GM19452 (cell line): ENCODE measurements at regions not wholly inside any gene's neighbourhood (a gene's known extent, or its start where the extent isn't known, plus 50 kb on each side); places are given as distances from the start of the nearest gene placed in this dataset.
"Not testable (repeated sequence)": the region's sequence is repeated elsewhere in the genome, so short reads cannot be mapped to it uniquely, and the experiment has no call there.

Experiments
- ATAC-seq: cut with Tn5 transposase; IDR thresholded peaks from one replicate; pipeline ENCODE4 v1.9.1; 2021; ENCODE audit not compliant: unreplicated experiment

DNA sequence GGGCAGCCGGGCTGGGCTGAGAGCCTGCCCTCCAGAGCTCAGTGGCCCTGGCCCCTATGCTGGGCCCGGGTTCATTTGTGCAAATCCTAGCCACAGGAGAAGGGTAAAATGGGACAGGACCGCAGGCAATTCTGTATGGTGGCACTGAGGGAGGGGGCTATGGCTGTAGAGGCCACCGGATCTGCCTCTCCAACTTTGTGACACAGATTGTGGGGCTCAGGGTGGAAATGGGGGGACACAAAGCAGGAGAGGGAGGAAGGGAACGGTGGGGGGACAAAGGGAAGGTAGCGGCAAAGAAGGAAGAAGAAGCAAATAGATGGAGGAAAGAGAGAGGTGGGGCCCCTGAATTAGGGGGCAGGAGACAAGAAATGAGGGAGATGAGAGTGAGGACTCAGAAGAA is 201.1 kb downstream of the SMAD2 start:
- no peak for ATAC-seq

DNA sequence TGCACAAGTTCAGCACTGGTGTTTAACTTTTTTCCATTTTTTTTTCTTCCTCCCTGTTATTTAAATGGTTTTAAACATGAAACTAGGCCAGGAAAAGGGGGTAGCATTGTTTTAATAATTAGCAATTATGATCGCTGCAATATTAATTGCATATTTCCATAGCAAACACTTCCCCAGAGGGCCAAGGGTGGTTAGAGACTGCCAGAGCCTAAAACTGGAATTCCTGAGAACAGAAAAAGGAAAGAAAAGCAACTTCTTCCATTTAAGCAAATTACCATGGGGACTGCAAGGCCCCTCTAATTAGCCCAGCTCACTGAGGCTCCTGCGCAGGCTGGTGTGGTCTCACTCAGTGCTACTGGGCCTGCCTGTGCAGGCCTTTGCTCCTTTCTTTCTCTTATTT is 201.5 kb downstream of the SMAD2 start:
- no peak for ATAC-seq

DNA sequence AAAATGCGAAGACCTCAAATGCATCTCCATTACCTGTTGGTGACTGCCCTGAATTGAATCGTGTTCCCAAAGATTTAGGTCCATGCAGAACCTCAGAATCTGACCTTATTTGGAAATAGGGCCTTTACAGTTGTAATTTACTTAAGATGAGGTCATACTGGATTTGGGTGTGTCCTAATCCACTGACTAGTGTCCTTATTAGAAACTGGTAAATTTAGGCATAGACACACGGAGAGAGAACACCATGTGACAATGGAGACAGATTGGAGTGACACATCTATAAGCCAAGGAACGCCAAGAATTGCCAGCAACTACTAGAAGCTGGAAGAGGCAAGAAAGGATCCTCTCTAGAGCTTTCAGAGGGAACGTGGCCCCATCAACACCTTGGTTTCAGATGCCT is 203.1 kb downstream of the SMAD2 start:
- ATAC-seq = no peak

DNA sequence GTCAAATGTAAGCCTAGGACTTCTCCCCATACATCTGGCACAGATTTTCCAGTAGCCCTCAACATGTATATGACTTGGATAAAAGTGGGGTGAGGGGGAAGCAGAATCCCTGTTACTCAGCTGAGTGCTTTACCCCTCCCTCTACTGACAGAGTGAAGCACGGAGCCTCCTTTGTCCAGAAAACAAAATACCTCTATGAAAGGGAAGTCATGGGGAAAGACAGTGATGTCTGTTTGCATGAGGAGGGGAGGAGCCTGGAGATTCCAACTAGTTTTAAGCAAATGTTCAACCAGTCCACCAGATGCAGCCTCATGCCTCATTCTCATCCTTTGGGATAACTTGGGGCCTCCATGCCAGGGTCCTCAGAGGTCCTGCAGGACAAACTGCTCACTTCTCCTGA is 203.9 kb downstream of the SMAD2 start:
- ATAC-seq = no peak

DNA sequence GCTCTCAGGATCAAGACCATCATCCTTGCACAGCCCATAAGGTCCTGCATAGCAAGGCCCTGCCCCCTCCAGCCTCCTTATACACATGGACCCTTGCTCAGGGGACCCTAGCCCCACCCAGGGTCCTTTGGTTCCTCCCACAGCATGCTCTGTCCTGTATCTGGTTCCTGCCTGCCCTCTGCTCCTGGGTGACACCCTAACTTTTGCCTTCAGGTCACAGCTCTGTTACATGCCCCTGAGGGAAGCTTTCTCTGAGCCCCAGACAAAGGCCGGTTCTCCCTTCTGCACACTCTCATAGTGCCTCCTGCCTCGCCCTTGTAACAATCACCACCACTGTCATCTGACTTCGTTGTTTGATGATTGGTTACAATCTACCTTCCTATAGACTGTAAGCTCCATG is 204.8 kb downstream of the SMAD2 start:
- no peak for ATAC-seq

DNA sequence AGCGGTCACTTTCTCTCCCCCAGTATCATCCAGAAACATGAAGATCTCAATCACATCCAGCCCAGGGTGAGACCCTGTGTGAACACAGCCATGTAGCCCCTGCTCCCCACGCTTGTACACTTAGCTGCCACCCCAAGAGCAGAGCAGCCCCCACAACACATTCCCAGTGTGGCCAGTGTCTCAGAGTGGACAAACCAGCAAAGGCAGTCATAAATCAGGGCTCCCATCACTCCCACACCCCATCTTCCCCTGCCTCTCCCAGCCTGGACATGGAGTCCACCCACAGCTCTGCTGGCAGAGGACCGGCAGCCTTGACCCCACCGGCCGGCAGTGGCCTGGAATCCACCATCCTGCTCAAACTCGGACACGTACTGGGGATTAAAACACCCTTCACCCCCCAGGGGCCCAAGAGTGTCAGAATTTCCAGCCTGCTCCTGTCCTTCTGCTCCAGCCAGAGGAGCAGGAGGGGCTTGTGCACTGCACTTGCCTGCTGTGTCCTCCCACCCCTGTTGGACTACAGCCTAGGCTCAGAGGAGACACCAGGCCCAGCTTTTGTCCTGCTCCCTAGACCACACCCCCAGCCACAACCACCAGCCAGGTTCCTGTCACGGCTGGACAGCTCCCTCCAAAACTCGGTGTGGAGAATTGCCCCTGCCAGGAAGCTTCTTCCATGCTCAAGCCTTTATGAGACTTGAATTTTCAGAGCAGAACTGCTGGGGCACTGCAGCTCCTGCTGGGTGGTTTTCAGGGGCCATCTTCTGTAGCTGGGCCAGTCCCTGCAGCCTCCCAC is 206.1 kb downstream of the SMAD2 start:
- ATAC-seq = no peak

DNA sequence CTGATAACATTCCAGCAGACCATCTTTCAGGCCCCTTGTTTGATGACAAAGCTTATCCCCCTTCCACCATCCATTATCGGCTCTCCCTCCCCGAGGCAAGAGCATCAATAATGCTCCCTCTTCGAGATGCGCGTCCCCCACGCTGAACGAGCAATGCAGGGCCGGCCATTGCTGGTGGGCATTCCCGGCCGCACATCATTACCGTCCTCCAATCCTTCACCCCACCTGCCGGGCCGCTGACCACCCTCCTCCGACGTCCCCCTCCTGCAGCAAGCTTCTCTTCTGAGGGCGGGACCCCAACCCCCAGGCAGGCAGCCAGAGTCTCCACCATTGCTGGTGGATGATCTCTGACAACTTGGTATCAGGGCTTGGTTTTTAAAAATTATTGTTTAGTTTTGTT is 208.6 kb downstream of the SMAD2 start:
- ATAC-seq = no peak

DNA sequence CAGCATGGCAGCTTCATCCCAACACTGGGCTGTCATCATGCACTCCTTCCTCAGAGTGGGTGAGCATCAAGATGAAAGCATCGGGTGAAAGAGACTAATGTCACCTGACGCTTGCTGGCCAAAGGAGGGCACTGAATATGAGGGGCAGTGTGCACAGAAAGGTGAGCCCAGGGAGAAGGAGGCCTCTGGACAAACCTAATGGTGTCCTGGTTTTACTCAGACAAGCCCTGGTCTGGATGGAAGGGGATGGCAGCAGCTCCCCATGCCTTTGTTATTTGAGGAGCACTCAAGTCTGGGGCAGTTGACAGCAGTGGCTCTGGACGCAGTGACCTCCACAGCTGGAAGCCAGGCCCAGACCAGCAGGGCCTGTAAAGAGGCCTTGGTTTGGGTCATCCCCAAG is 209.7 kb downstream of the SMAD2 start:
- ATAC-seq = no peak

DNA sequence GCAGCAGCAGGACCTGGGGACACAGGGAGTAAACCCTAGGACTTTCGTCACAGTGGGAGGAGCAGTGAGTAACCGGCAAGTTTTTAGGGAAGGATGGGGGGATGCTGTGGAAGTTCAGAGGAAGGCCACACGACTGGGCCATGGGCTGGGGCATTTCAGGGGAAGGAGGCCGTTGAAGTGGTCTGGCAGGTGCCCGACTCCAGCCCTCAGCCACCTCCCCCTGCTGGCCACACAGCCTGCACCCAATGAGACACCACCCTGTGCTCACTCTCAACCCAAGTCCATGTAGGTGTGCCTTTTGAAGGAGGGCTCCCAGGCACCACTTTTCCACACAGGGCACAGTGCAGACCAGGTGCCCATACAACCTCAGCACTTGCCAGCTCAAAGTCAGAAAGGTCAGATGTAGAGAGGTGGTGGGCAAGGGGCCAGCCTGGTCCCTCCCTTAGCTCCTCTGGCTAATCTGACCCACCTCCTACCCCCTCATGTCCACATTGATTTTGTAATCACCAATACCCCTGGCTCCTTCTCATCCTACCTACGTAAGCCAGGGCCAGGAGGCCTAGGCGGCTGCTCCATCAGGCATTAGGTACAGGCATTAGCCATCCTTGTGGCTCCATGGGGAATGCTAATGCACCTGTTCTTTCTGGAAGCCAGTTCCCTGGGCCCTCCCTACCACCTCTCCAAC is 211.2 kb downstream of the SMAD2 start:
- no peak for ATAC-seq

DNA sequence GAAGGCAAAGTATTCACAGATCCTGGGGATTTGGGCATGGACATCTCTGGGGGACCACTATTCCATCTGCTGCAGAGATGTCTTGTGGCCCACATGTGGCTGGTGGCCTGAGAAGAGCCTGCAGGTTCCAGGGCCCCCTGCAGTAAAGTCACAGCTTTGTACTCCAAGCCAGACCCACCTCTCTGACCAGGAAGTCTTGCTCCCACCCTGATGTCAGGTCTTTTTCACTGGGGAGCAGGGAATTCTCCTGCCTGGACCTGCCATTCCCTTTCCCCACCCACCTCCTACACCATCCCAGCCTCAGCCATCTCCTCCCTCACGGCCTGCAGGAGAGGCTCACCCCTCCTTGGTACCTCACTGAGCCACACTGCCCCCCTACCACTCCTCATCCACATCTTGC is 211.8 kb downstream of the SMAD2 start:
- no peak for ATAC-seq

DNA sequence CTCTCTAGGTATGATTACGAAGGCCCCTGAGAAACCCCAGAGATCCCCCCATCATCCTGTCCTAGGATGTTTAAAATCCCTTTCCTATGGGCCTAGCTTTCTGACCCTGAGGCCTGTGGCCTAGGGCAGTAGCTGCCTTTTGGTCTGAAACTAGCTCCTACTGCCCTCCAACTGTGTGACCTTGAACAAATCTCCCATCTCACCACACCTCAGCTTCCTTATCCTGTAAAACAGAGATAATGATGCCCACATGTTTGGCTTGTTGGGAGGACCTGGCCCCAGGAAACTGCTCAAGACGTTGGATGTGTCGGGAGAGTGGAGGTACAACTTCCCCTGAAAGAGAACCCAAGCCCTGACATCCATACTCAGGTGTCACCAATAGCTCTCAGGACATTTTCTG is 213.2 kb downstream of the SMAD2 start:
- no peak for ATAC-seq

DNA sequence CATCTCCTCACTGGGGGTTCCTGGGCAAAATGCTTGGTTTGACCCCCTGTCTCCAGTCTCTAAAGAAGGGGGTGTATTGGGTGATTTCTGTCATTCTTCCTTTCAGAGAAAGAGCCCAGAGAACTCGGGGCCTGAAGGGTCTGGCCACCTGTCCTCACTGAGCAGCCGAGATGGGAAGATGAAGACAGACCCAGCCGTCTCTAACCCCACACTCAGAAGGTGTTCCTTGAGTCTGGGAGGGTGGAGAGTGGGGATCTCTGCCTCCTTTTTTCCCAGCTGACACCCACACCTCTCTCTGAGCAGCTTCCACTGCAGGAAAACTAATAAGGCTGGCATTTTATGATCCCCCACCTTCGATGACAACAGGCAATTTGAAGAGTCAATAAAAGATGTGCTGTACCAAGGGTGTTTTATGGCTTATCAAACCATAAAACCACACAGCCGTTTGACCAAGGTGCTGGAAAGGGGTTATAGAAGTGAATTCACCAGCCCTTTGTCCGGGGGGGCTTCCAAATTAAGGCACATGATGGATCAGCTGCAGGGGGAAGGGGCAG is 213.8 kb downstream of the SMAD2 start:
- no peak for ATAC-seq

DNA sequence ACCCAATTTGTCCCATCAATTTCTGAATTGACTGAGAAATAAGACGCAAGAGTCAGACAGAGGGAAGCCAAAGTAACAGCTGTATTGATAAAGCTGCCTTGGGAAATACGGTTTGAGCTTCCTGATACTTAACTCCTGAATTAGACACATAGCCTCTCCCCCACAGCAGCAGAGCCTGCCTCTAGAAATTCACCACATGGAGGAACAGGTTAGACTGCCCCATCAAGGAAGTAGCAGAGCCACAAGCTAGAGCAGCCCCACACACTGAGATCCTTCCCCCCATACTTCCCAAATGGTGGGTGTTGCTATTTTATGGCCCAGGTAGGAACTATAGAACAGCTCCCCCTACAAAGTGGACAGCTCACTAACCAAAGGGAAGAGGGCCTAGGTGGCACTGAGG is 220.0 kb downstream of the SMAD2 start:
- ATAC-seq = no peak

DNA sequence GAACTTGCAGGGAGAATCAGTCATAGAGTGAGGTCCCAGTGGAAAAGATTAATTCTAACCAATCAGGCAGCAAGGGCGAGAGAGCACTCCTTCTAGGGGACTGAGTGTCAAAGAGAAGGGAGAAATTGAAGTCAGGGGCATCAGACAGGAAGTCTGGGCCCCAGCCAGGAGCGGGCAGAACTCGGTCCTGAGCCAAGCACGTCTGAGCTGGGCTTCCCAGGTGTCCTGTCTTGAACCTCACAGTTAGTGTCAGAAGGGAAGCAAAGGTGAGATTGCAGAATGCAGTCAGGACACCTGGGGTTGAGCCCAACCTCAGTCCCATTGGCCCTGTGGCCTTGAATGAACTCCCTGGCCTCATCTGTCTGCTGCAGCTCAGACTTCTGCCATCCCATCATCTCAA is 220.9 kb downstream of the SMAD2 start:
- no peak for ATAC-seq

DNA sequence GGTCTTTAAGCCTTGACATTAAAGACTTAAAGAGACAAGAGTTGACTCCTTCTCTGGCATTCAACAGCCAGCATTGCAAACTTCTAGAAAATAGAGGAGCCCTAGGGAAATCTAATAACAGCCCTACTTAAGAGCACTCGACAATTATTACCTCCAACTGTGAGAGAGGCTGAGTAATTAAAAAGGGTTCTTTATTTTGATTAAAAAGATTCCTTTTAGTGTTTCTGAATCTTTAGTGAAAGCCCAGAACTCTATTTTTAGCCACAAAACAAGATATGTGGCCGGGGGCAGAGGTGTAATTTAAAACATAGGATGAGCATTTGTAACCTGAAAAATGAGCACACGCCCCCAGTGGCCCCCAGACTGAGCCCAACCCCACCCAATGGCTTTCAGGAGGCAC is 222.3 kb downstream of the SMAD2 start:
- ATAC-seq = no peak

DNA sequence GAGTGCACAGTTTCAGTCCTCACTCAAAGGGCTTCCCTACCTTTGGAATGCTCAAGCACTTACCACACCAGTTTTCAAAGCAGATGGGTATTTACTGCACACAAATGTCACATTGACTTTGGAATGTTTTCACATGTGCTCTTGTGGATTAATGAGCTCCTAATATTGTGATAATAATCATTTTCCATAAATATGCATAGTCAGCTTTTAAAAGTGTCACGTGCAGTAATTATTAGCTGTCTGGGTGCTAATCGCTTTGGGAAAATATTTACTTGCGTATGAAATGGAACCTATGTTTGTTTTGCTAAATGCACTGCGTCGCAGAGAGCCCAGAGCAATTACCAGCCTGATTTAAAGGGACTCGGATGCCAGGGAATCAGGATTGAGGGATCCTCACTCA is 229.3 kb downstream of the SMAD2 start:
- ATAC-seq = no peak

DNA sequence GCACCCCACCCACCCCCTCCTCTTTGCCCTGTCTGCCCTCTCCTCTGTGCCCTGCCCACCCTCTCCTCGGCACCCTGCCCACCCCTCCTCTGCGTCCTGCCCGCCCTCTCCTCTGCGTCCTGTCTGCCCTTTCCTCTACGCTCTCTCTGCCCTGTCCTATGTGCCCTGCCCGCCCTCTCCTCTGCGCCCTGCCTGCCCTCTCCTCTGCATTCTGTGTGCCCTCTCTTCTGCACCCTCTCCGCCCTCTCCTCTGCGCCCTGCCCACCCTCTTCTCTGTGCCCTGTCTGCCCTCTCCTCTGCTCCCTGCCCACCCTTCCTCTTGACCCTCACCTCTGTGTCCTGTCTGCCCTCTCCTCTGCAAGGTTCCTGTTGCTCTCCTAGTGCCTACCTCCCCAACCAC is 233.6 kb downstream of the SMAD2 start:
- no peak for ATAC-seq

DNA sequence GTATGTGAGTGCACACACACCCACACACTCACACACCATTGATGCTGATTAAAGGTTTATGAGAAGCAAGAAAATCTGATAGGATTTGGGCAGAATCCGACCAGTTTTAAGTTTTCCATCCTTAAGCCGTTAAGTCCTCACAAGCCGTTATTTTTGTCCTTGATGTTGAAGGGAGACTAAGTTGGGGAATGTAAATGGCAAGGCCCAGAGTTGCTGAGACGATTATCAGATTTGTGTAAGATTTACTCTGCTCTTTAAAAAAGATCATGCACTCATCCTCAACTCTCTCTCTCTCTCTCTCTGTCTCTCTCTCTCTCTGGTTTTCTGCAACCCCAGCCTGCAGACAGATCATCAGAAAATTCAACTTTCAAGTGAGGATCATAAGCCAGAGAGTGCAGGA is 238.8 kb downstream of the SMAD2 start:
- ATAC-seq = no peak

DNA sequence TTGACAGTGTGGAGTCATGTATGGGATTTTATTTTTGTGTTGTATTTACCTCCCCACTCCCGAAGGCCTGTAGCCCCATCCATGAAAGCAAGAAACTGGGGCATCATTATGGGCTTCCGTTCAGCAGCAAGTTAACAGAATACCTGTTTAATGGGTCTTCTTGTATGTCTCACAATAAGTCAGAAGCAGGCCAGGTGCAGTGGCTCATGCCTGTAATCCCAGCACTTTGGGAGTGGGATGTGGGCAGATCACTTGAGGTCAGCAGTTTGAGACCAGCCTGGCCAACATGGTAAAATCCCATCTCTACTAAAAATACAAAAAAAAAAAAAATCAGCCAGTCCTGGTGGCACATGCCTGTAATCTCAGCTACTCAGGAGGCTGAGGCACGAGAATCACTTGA is 239.7 kb downstream of the SMAD2 start:
- ATAC-seq = not testable (repeated sequence)

DNA sequence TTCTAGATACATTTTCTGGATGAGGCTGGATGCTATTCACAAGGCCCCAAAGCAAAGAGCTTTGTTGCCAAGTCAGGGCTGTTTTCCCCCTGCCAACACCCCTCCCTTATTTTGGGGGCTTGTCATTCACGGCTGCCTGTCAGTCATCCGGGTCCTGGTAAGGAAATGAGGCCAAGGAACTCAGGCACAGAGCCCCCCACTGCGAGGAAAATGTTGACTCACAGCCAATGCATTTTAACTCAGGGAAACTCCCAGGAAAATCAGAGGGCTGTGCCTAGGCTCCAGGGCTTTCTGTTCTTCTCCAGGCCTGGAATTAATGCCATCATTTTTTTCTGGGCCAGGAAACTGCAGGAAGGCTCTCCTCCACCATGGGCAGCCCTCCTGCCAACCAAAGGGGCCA is 241.1 kb downstream of the SMAD2 start:
- no peak for ATAC-seq

DNA sequence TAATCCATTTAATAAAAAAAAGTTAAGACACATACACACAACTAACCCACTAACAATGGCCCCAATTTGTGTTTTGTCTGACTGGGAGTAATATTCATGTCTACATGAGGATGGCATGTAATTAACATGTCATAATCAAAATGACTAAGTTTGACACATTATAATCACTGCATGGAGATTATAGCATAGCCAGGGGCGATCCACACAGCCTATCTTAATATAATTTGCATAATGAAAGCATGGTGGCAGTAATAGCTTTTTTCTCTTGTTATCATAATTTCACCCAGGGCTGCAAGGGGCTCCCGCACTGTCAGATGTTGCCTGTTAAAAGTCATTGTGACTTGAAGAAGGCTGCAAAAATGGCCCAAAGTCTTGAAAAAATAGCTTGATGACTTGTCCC is 243.7 kb downstream of the SMAD2 start:
- no peak for ATAC-seq

DNA sequence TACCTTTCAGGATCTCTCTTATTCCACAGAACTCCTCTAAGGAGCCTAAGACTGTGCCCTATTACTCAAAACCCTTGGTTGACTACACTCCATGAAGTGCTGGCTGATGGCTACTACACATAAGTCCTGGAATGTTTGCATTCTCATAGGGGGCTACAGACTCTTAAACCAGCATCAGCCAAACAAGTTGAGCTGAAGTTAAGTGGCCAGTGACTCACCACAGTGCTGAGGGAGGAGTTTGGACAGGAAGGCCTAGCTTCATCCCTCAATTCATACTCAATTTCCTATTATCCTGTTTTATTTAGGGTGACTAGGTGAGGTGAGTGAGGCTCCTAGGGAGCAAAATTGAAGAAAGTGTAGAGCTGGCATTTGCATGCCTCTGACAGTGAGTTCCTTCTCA is 246.7 kb downstream of the SMAD2 start:
- ATAC-seq = no peak

DNA sequence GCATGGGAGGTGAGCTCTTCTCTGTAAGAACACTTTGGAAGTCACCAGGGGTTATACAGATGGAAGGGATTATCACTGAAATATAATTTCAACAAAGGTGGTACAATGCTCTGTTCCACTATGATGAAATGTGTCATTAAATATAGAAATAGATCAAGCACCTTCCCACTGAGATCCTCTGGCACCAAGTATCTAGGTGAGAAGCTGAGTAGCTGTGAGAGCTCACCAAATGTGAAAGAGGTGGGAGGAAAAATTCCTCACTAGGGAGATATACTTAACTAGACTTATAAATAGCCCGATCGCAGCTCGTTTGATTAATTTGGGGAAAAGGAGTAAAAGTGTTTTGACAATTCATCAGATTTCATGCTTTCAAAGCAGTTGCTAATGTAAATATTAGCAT is 247.6 kb downstream of the SMAD2 start:
- ATAC-seq = no peak
